GM21390 (cell line): ENCODE measurements at regions not wholly inside any gene's neighbourhood (a gene's known extent, or its start where the extent isn't known, plus 50 kb on each side); places are given as distances from the start of the nearest gene placed in this dataset.
"Not testable (repeated sequence)": the region's sequence is repeated elsewhere in the genome, so short reads cannot be mapped to it uniquely, and the experiment has no call there.

ENCODE experiments used
- ATAC-seq: cut with Tn5 transposase; IDR thresholded peaks from one replicate; pipeline ENCODE4 v1.9.1; 2021; ENCODE audit not compliant: unreplicated experiment

GRCh38 chr11:97905671-97906070 lies 1115.1 kb upstream of the CNTN5 start:
- no peak for ATAC-seq

GRCh38 chr11:97908354-97908753 lies 1112.4 kb upstream of the CNTN5 start:
- ATAC-seq = no peak

- no peak for ATAC-seq
Observed at GRCh38 chr11:97909614-97910399, 1110.9 kb upstream of the CNTN5 start.

GRCh38 chr11:97912629-97913028 lies 1108.1 kb upstream of the CNTN5 start:
- ATAC-seq = no peak

GRCh38 chr11:97922933-97923332 lies 1097.8 kb upstream of the CNTN5 start:
- ATAC-seq = not testable (repeated sequence)

GRCh38 chr11:97934572-97935208 lies 1086.1 kb upstream of the CNTN5 start:
- ATAC-seq = no peak

- no peak for ATAC-seq
Observed at GRCh38 chr11:97937501-97937900, 1083.2 kb upstream of the CNTN5 start.

GRCh38 chr11:97938789-97939188 lies 1082.0 kb upstream of the CNTN5 start:
- ATAC-seq = no peak

GRCh38 chr11:97943493-97943892 lies 1077.3 kb upstream of the CNTN5 start:
- no peak for ATAC-seq

GRCh38 chr11:97948793-97949192 lies 1072.0 kb upstream of the CNTN5 start:
- no peak for ATAC-seq

GRCh38 chr11:97955595-97955994 lies 1065.2 kb upstream of the CNTN5 start:
- ATAC-seq = no peak

- ATAC-seq = no peak
Observed at GRCh38 chr11:97956904-97957303, 1063.8 kb upstream of the CNTN5 start.

- ATAC-seq = no peak
Observed at GRCh38 chr11:97961431-97961830, 1059.3 kb upstream of the CNTN5 start.

GRCh38 chr11:97962758-97963157 lies 1058.0 kb upstream of the CNTN5 start:
- no peak for ATAC-seq

- ATAC-seq = no peak
Observed at GRCh38 chr11:97963528-97964331, 1057.0 kb upstream of the CNTN5 start.

GRCh38 chr11:97964332-97965004 lies 1056.3 kb upstream of the CNTN5 start:
- ATAC-seq = no peak

GRCh38 chr11:97965849-97966646 lies 1054.7 kb upstream of the CNTN5 start:
- ATAC-seq = no peak

- ATAC-seq = no peak
Observed at GRCh38 chr11:97966901-97967300, 1053.8 kb upstream of the CNTN5 start.

- no peak for ATAC-seq
Observed at GRCh38 chr11:97968071-97968470, 1052.7 kb upstream of the CNTN5 start.

GRCh38 chr11:97972731-97973130 lies 1048.0 kb upstream of the CNTN5 start:
- ATAC-seq = no peak
